Neural cell (in vitro differentiated cells): ENCODE measurements at regions not wholly inside any gene's neighbourhood (a gene's known extent, or its start where the extent isn't known, plus 50 kb on each side); places are given as distances from the start of the nearest gene placed in this dataset.

ENCODE experiments used
- H2AFZ ChIP-seq: fragments of 200-600, 300-800 bp; sonication (generic), shearing (Covaris generic); 2 replicates; pipeline ENCODE4 v1.6.0; 2014; ENCODE audit warnings: low read depth, mild to moderate bottlenecking, antibody characterized with exemption, low read length, moderate library complexity
- H3F3A ChIP-seq: fragments of 200-600 bp; shearing (Covaris generic); 2 replicates; pipeline ENCODE4 v1.6.1; 2016; ENCODE audit warnings: mild to moderate bottlenecking, moderate library complexity, mixed read lengths, antibody characterized with exemption, low read length; ENCODE audit not compliant: insufficient read depth, poor library complexity, severe bottlenecking
- H3K27ac ChIP-seq: fragments of 200-600, 300-800 bp; sonication (generic), shearing (Covaris generic); 2 replicates; pipeline ENCODE4 v1.5.1; 2014; ENCODE audit warnings: mild to moderate bottlenecking, low read length, moderate library complexity
- H3K27me3 ChIP-seq: fragments of 300-800, 200-600 bp; sonication (generic), shearing (Covaris generic); 2 replicates; pipeline ENCODE4 v1.6.0; 2014; ENCODE audit warnings: mild to moderate bottlenecking, low read depth, low read length, moderate library complexity; ENCODE audit not compliant: insufficient read depth
- H3K36me3 ChIP-seq: fragments of 300-800, 200-600 bp; sonication (generic), shearing (Covaris generic); 2 replicates; pipeline ENCODE4 v1.5.1; 2014; ENCODE audit warnings: mild to moderate bottlenecking, antibody characterized with exemption, low read length, moderate library complexity; ENCODE audit not compliant: insufficient read depth
- H3K4me2 ChIP-seq: fragments of 300-800, 200-600 bp; sonication (generic), shearing (Covaris generic); 2 replicates; pipeline ENCODE4 v1.6.0; 2014; ENCODE audit warnings: mild to moderate bottlenecking, low read length
- H3K4me3 ChIP-seq: fragments of 300-800, 200-600 bp; sonication (generic), shearing (Covaris generic); 2 replicates; pipeline ENCODE4 v1.5.1; 2014; ENCODE audit warnings: mild to moderate bottlenecking, low read length, moderate library complexity
- H3K79me2 ChIP-seq: fragments of 200-600 bp; shearing (Covaris generic); replicated peaks from 2 replicates; pipeline ENCODE4 v1.6.0; 2014; ENCODE audit warnings: mild to moderate bottlenecking, low read length, moderate library complexity; ENCODE audit not compliant: insufficient read depth
- H3K9ac ChIP-seq: fragments of 300-800, 200-600 bp; sonication (generic), shearing (Covaris generic); 2 replicates; pipeline ENCODE4 v1.6.1; 2016; ENCODE audit warnings: mild to moderate bottlenecking, low read length, mixed read lengths
- H3K9me2 ChIP-seq: fragments of 200-600 bp; shearing (Covaris generic); 2 replicates; pipeline ENCODE4 v1.6.1; 2016; ENCODE audit warnings: mild to moderate bottlenecking, low read length, mixed read lengths; ENCODE audit not compliant: insufficient read depth
- H3K9me3 ChIP-seq: fragments of 200-600, 300-800 bp; sonication (generic), shearing (Covaris generic); 2 replicates; pipeline ENCODE4 v1.6.1; 2016; ENCODE audit warnings: mild to moderate bottlenecking, mixed run types, low read length, moderate library complexity, mixed read lengths
- H4K20me1 ChIP-seq: fragments of 200-600 bp; shearing (Covaris generic); 2 replicates; pipeline ENCODE4 v1.6.1; 2016; ENCODE audit warnings: mild to moderate bottlenecking, mixed run types; ENCODE audit not compliant: insufficient read depth
- EP300 ChIP-seq: fragments of 450-650 bp; conservative IDR thresholded peaks from 2 replicates; pipeline ENCODE4 v1.6.1; 2014; ENCODE audit warnings: antibody characterized with exemption, mild to moderate bottlenecking, moderate library complexity; ENCODE audit not compliant: poor library complexity, severe bottlenecking
- EZH2 ChIP-seq: fragments of 200-600, 300-800 bp; shearing (Covaris generic), sonication (generic); IDR thresholded peaks from 2 replicates; pipeline ENCODE4 v1.6.1; 2014; ENCODE audit warnings: antibody characterized with exemption, low read length, borderline replicate concordance, mild to moderate bottlenecking; ENCODE audit not compliant: insufficient read depth, poor library complexity, severe bottlenecking
- MXI1 ChIP-seq: fragments of 450-650 bp; conservative IDR thresholded peaks from 2 replicates; pipeline ENCODE4 v1.6.1; 2014; ENCODE audit warnings: antibody characterized with exemption, mild to moderate bottlenecking; ENCODE audit not compliant: poor library complexity, severe bottlenecking
- POLR2AphosphoS5 ChIP-seq: IDR thresholded peaks from 2 replicates; pipeline ENCODE4 v1.6.1; 2012
- RAD21 ChIP-seq: fragments of 450-650 bp; conservative IDR thresholded peaks from 2 replicates; pipeline ENCODE4 v1.6.1; 2014; ENCODE audit warnings: antibody characterized with exemption, mild to moderate bottlenecking, moderate library complexity
- SMC3 ChIP-seq: fragments of 450-650 bp; conservative IDR thresholded peaks from 2 replicates; pipeline ENCODE4 v1.6.1; 2014; ENCODE audit warnings: antibody characterized with exemption, mild to moderate bottlenecking, moderate library complexity; ENCODE audit not compliant: poor library complexity
- TAF1 ChIP-seq: IDR thresholded peaks from 2 replicates; pipeline ENCODE4 v1.6.1; 2012; ENCODE audit warnings: low read depth
- TF ChIP-seq, protein P1 (sequence below): IDR thresholded peaks from 2 replicates; pipeline ENCODE4 v1.6.1; 2012; ENCODE audit warnings: borderline replicate concordance
- TF ChIP-seq, protein P2 (sequence below): fragments of 450-650 bp; IDR thresholded peaks from 2 replicates; pipeline ENCODE4 v1.5.1; 2014; ENCODE audit warnings: antibody characterized with exemption, mild to moderate bottlenecking, moderate library complexity; ENCODE audit not compliant: poor library complexity, severe bottlenecking

GRCh38 chr2:155980941-155981560, 351.5 kb downstream of the NR4A2 start:
- Histone ChIP-seq H3K27ac (no peak overlapping the region), H3K4me2 (no peak overlapping the region), H3F3A (no peaks in the 10 kb centered on the region), H3K9me2 (no peaks in the 10 kb centered on the region), H3K36me3 (no peaks in the 10 kb centered on the region), H3K27me3 (no peaks in the 10 kb centered on the region), H3K9ac (no peak overlapping the region), H2AFZ (no peak overlapping the region), H3K79me2 (no peaks in the 10 kb centered on the region), H4K20me1 (no peaks in the 10 kb centered on the region), H3K4me3 (no peak overlapping the region), H3K9me3 (no peaks in the 10 kb centered on the region)
- TF ChIP-seq, protein P1, sequence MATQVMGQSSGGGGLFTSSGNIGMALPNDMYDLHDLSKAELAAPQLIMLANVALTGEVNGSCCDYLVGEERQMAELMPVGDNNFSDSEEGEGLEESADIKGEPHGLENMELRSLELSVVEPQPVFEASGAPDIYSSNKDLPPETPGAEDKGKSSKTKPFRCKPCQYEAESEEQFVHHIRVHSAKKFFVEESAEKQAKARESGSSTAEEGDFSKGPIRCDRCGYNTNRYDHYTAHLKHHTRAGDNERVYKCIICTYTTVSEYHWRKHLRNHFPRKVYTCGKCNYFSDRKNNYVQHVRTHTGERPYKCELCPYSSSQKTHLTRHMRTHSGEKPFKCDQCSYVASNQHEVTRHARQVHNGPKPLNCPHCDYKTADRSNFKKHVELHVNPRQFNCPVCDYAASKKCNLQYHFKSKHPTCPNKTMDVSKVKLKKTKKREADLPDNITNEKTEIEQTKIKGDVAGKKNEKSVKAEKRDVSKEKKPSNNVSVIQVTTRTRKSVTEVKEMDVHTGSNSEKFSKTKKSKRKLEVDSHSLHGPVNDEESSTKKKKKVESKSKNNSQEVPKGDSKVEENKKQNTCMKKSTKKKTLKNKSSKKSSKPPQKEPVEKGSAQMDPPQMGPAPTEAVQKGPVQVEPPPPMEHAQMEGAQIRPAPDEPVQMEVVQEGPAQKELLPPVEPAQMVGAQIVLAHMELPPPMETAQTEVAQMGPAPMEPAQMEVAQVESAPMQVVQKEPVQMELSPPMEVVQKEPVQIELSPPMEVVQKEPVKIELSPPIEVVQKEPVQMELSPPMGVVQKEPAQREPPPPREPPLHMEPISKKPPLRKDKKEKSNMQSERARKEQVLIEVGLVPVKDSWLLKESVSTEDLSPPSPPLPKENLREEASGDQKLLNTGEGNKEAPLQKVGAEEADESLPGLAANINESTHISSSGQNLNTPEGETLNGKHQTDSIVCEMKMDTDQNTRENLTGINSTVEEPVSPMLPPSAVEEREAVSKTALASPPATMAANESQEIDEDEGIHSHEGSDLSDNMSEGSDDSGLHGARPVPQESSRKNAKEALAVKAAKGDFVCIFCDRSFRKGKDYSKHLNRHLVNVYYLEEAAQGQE, result no peak
- no peak for TF ChIP-seq EZH2

- Histone ChIP-seq H3K9ac (no peak overlapping the region), H3K4me2 (no peak overlapping the region), H3K27me3 (no peaks in the 10 kb centered on the region), H3K36me3 (no peaks in the 10 kb centered on the region), H3F3A (no peaks in the 10 kb centered on the region), H3K79me2 (no peaks in the 10 kb centered on the region), H4K20me1 (no peaks in the 10 kb centered on the region), H3K9me2 (no peaks in the 10 kb centered on the region), H2AFZ (no peak overlapping the region), H3K27ac (no peak overlapping the region), H3K4me3 (no peak overlapping the region), H3K9me3 (no peaks in the 10 kb centered on the region)
- no peak for TF ChIP-seq MXI1
- TF ChIP-seq, protein P2, sequence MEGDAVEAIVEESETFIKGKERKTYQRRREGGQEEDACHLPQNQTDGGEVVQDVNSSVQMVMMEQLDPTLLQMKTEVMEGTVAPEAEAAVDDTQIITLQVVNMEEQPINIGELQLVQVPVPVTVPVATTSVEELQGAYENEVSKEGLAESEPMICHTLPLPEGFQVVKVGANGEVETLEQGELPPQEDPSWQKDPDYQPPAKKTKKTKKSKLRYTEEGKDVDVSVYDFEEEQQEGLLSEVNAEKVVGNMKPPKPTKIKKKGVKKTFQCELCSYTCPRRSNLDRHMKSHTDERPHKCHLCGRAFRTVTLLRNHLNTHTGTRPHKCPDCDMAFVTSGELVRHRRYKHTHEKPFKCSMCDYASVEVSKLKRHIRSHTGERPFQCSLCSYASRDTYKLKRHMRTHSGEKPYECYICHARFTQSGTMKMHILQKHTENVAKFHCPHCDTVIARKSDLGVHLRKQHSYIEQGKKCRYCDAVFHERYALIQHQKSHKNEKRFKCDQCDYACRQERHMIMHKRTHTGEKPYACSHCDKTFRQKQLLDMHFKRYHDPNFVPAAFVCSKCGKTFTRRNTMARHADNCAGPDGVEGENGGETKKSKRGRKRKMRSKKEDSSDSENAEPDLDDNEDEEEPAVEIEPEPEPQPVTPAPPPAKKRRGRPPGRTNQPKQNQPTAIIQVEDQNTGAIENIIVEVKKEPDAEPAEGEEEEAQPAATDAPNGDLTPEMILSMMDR, result no peak
- TF ChIP-seq RAD21, result no peak
- no peak for TF ChIP-seq POLR2AphosphoS5
- no peak for TF ChIP-seq EP300
- TF ChIP-seq, protein P1, result no peak
- no peak for TF ChIP-seq EZH2
- no peak for TF ChIP-seq SMC3
- no peak for TF ChIP-seq TAF1
Measured at GRCh38 chr2:155975734-155976133, 356.8 kb downstream of the NR4A2 start.
